GM18873 (cell line): ENCODE measurements at regions not wholly inside any gene's neighbourhood (a gene's known extent, or its start where the extent isn't known, plus 50 kb on each side); places are given as distances from the start of the nearest gene placed in this dataset.

ENCODE experiments used
- ATAC-seq: cut with Tn5 transposase; IDR thresholded peaks from one replicate; pipeline ENCODE4 v1.9.1; 2021; ENCODE audit warnings: mild to moderate bottlenecking, moderate library complexity, moderate number of reproducible peaks; ENCODE audit not compliant: unreplicated experiment, low FRiP score

DNA sequence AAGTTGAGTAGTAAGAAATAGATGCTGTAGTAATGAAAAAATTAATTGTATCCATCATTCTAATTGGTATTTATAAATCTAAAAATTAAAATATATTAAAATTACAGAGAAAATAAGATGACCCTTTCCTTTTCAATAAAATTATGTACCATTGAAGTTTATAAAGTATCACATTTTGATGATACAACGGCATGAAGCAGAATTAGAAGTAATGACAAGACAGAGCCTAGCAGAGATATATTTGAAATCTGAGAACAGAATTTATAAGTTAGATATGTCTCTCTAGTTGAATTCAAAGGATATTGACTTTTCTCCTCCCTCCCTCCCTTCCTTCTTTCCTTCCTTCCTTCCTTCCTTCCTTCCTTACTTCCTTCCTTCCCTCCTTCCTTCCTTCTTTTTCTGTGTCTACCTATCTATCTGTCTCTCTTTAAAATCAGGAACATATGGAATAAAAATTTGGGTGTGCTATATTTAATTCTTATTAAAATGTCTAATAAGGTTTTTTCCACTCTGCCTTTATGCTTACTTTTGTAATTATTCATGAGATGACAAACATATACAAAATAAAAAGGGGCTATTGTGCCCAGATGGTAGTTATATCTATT is 258.5 kb upstream of the CD180 start:
- no peak for ATAC-seq

DNA sequence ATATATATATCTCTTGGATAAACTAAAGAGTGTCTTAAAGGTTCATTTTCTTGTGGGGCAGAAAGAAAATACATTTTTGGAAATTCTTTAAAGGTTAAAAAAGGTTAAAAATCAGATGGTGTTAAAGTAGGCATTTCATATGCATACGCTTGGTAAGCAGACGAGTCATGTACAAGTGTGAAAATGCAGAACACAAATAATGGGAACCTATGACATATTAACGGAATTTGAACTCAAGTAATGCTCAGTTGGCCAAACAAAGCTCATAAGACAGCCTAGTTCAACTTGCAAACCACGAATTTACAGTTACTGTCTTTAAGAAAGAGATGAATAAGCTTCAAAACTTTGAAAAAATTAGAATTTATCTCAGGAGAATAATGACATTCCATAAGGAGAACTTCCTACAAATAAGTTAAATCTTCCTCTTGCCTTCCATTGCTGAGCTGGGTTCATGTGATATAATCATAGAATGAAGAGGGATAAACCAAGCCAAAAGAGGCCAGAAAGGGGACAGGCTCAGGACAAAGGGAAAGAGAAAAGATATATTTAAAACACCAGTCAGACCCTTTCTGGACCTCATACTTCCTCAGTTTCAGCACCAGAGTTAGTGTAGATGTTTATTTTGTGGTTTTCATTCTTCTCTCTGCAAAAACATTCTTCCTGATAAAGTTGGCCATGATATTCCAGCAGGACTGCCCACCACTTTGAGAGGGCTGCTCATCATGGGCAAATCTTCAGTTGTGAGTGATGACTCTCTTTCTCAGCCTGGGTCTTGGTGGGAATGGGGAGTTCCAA is 256.7 kb upstream of the CD180 start:
- ATAC-seq = no peak

DNA sequence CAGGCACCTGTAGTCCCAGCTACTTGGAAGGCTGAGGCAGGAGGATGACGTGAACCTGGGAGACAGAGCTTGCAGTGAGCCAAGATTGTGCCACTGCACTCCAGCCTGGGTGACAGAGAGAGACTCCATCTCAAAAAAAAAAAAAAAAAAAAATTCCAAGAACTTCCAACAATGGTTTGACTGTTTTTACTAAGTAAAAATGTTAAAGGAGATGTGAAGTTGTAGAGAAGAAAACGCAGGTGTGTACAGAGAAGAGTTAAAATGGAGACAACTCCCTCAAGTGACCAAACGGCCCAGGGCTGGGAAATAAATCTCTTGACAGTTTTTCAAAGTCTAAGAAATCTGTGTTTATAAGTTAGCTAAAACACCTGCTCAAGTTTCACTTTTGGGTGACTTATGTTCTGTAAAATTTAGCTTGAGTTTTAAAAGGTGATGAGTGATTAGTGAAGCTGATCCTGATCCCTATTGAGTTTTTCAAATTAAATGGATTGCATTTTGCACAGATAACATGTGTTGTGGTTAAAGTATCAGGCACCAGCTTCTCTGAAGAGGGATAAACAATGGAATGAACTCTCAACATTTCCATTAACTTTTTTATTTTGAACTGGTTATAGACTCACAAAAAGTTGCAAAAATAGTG is 255.2 kb upstream of the CD180 start:
- no peak for ATAC-seq

DNA sequence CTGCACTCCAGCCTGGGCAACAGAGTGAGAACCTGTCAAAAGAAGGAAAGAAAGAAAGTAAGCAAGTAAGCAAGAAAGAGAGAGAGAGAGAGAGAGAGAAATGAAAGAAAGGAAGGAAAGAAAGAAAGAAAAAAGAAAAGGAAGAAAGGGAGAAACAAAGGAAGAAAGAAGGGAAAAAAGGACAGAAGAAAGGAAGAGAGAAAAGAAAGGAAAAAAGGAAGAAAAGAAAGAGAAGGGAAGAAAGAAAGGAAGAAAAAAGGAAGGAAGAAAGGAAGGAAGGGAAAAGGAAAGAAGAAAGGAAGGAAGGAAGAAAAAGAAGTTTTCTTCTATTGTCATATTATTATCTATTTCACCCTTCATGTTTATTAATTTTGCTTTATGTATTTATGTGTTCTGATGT is 251.1 kb upstream of the CD180 start:
- no peak for ATAC-seq

DNA sequence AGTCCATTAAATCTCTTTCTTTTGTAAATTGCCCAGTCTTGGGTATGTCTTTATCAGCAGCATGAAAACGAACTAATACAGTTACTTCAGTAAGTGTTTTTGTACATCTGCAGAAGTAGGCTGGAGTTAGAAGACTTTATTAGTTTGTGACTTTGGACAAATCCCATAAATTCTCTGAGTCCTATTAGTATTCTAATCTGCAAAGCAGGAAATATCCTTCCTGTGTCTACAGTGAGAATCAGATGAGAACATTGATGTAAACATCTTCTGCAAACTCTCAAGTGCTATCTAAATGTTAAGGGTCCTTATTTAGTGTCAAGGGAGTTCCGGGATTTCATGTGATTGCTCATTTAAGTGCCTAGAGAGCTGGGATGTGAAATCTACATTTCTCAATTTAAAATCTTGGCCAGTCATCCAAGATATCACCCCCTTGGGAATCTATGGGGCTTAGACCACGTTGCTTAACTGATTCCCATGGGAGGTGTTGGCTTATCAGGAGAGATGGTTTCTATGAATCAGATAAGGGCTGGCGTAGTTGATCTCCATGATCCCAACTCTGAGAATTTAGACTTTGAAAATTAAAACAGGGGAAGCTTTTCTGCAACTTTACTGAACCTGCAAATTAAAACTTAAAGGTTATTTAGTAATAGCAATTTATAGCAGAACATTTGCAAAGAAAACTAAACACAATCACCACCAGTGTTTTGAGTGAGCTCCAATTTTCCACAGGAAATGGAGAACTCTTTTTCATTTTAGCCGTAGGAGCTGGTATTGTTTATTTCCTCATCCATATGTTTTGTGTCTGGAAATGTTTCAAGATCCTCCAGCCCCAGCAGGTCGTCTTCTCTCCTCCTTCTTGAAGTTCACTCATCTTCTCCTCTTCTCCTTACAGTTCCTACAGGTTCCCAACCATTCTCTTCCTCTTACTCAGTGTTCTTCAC is 241.6 kb upstream of the CD180 start:
- no peak for ATAC-seq

DNA sequence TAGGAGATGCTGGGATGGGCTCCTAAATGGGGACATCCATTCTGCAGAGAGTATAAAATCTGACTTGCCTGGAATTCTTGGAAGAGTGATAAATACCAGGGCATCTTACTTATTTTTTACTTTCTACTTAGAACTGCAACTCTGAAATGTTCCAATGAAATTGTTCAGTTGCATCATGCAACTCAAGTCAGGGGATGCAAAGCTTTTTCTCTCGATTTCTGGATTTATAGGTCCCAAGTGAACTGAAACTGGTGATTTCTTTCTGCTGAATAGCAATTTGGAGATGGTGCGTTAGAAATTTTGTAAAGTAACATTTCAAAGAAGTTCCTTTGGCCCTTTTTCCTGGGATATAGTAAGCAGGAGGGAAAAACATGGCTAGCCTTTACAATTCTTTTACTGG is 238.4 kb upstream of the CD180 start:
- ATAC-seq = no peak

DNA sequence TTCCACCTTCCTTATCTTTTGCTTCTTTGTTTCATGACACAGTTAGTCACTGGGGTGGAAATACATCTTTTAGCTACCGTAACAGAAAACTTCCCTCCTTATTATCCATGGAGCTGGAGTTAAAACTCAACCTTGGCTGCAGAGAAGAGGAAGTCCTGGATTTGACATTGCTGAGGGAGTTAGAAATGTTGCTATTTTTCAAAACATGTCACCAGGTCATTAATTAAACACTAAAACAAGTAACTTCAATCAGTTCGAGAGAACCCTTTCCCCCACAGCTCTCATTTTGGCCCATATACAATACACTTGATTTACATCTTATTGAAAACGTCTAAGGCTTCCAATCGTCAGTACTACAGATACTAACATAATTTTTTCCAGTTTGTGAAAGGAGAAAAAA is 237.9 kb upstream of the CD180 start:
- no peak for ATAC-seq

DNA sequence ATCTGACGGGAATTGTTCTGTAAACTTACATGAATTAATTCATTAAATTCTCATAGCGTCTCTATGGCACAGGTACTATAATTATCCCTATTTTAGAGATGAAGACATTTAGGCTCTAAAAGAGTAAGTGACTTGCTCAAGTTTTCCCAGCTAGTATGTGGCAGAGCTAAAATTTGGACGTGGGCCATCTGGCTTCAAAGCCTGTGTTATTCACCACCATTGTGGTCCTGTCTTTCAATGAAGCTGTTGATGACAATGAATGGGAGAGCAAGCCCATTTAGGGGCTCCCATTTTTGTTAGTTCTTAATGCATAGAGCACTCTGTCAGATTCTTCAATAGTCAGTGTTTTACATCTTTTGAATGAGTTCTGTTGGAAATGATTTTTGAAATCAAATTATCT is 236.0 kb upstream of the CD180 start:
- ATAC-seq = no peak

DNA sequence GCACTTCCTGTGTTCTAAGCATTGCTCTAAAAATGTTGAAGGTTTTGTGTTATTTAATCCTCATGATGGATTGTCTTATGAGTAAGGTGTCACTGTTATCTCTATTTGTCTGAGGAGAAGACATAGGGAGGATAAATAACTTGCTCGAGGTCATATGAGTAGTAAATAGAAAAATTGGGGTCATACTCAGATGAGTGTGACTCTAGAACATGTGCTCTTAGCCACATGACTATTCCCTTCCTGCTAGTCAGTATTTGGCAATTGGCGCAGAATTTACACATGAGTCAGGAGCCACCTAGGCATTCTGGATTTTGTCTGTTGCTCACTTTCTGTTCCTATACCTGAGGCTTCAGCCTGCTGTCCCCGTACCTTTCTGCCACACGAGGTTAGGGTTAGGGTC is 234.6 kb upstream of the CD180 start:
- no peak for ATAC-seq

DNA sequence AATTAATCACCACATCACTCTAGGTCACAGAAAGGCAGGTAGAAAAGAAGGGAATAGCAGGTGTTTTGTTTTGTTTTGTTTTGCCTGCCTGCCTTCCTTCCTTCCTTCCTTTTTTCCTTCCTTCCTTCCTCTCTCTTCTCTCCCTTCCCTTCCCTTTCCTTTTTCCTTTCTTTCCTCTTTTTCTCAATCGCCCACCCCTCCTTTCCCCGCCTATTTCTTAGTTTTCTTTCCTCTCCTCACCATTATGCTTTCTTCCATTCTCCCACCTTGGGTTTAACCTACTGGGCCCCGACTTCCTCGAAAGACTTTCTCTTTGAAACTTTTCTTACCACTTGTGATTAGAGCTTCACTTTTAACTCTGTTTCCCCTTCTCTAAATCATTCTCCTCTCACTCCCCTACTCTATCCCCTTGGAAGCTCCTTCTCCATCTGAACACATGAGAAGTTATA is 231.3 kb upstream of the CD180 start:
- no peak for ATAC-seq

DNA sequence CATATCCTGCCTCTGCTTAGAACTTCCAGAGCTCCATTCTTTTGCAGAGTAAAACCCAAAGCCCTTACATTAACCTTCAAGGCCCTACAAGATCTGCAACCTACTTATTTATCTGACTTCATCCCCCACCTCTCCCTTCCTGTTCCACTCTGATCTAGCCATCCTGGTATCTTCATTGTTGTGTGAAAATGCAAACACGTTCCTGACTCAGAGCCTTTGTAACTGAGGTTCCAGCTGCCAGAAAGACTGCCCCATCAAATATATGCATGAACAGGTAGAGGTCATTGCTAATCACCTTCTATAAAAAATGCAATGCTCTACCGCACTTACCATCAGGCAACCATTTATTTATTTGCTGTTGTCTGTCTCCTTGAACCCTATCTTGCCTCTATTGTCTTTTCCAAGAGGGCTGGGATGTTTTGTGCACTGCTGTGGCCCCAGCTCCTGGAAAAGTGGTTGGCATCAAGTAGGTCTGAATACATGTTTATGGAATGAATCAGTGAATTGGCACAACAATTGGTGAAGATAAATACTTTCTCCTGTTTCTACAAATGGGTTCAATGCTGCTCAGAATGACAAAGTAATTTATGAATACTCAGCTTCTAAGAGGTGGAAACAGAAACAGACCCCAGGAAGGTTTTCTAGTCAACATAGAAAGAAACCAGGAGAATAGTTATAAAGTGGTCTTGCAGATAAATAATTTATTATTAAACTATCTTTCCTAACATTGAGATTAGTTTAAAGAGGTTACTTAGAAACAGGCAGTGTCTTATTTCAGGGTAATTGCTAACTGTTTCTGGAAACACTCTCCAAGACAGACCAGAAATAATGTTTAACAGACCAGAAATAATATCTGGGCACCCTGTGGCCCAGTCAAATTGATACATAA is 230.6 kb upstream of the CD180 start:
- ATAC-seq = no peak

DNA sequence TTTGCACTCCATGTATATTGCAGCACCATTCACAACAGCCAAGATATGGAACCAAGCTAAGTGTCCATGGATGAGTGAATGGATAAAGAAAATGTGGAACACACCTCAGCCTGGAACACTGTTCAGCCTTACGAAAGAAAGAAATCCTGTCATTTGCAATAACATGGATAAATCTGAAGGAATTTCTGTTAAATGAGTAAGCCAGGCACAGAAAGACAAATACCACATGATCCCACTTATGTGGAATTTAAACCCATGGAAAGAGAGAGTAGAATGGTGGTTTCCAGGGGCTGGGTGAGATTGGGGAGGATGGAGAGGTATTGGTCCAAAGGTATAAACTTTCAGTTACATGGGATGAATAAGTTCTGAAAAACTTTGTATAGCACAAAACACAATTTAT is 228.9 kb upstream of the CD180 start:
- ATAC-seq = no peak

DNA sequence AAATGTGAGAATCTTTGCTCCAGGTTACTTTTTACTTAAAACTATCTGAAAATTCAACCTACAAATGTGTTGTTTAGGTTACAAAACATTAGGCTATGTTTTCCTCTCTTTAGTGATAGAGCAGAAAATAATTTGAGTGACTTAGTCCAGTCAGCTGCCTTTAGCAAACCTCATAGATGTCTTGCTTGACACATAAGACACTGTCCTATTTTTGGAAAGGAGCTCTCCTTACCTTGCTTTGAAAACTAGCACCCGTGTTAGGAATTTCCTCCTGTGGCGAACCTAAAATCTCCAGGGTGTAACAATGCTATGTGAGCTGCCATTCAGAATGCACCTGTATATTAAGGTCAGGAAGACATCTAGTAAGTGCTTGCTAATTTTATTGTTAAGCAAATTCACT is 221.2 kb upstream of the CD180 start:
- no peak for ATAC-seq

DNA sequence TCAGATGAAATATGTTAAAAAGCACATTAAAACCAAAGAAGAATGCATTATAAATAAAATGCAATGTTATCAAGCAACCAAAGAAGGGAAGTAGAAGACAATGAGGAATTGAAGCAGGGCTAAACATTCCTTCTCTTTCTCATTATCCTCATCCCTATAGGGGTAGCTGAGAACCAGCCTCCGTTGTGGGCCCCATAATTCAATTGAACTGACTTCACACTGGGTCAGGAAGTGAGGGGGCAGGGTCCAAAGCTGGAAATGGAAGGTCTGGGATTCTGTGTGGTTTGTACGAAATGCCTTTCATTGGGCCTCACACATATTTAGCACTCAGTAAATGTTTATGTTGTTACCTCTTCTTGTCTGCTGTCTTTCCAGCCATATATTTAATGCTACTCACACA is 220.4 kb upstream of the CD180 start:
- no peak for ATAC-seq

DNA sequence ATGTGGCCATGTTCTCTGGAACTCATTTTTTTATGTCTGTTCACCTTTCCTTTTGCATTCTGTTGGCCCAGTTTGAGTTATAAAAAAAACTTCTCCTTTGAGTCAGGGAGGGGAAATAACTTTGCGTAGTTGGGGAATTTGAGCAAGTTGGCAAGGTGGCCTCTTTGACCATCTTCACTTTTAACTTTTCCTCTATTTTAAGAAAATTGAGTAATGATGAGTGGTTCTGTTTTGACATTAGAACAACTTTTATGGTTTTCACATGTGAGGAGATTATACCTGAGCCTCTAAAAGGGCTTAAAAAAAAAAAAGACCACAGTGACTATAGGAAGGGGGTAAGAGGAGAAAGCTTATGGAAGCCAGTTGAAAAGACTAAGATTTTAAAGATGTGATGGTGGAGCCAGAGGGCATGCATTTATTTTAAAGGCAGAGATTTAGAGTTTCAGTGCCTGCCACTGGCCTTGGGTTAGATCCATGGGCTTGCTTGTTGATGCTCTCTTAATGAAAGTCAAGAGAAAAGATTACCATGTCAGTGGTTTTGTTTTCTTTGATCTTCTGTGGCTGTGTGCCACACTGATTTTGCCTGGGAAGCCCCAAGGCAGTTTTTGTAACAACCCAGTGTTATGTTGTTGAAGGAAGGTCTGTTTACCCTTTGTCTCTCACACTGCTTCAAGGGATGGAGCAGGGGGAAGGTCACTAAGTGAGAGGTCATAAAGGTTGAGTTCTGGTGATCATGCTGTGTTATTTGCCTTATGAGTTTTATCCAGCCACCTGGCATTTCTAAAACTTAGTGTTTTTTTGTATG is 219.7 kb upstream of the CD180 start:
- no peak for ATAC-seq

DNA sequence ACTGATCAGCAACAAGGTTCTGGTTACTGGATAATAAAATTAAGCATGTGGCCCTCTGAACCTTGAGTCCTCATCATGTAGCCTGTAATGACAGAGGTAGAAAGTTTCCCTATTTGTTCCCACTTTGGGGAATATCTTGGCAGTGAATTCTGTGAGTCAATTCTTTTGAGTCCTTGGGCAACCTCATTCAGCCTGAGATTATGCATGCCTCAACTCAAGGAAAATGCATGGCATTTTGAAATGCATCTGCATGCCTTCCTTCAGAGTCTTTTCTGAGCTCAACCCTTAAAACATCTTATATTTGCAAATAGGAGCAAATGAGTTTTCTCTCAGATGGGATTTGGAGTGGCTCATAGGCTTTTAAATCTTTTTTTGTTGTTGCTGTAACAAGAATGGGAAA is 218.1 kb upstream of the CD180 start:
- ATAC-seq = no peak

DNA sequence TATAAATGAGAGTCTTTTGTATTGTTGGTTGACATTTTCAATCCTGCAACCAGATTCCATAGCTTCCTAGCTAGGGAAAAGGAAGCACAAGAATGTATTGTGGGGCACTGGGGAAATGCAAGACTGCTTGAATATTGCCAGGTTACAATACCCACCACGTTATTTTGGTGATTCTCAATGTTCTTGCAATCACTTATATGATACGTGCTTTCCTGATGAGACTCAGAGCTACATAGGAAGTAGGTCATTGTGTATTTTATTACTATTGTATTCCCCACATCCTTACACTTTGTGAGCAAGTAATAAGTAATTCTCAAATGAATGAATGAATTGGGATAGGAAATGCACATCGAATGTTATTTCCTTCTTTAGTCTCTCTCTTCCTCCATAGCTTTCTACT is 217.1 kb upstream of the CD180 start:
- ATAC-seq = no peak

DNA sequence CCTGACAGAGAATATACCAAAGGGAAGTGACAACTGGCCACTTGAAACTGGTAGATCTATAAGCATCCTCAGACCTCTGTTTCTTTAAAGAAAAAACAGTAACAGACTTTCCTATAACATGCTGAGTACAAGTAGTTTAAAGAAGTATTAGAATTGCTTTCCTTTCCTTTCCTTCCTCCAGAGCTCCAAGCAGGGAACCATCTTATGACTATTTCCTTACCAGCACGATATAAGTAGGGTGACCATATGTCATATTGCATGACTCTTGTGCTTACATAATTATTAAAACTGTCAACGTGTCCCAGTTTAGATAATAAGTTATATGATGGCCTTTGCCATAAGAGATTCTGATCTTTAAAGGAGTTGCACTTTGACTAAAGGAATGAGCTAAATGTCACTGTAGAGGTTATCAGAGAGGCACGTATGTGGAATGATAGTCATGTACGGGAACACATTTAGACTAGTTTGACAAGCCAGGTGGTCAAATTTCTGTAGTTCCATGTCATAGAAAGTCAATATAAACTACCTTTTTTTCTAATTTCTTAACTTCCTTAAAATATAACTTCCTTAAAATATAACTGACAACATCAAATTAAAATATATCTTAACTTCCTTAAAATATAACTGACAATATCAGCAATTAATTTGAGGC is 212.7 kb upstream of the CD180 start:
- no peak for ATAC-seq

DNA sequence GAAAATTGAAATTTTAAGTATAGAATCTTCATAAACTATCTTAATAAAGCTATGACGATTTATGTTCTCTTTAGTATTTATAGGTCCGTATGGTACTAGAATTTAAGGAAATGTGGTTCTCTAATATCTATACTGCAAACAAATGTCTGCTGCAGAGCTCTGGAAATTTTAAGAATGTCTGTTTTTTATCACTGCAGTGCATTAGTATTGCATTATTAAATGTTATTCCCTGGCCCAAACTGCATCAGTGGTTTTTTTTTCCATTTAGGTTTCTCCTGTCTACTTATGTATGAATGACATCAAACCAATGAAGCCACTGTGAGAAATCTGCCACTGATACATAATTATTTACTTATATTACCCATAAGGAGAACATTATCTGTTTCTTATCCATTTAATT is 211.4 kb upstream of the CD180 start:
- ATAC-seq = no peak
